Uterus (tissue), 2 donors: ENCODE measurements at regions not wholly inside any gene's neighbourhood (a gene's known extent, or its start where the extent isn't known, plus 50 kb on each side); places are given as distances from the start of the nearest gene placed in this dataset.

Experiments
- POLR2A ChIP-seq, 2 donors: fragments of 450-650 bp; IDR thresholded peaks; one replicate each; pipeline ENCODE4 v1.6.1; 2016; ENCODE audit warnings: antibody characterized with exemption in 2 of 2, mild to moderate bottlenecking in 1 of 2, moderate library complexity in 1 of 2
- TF ChIP-seq, protein P1 (sequence below), 4 experiments: fragments of 200-600 bp in 2 of 4; fragments of 450-650 bp in 2 of 4; sonication (generic) in 2 of 4; IDR thresholded peaks; one replicate each; pipeline ENCODE4 v1.5.1; 2016 to 2019; ENCODE audit warnings: antibody characterized with exemption in 4 of 4, mild to moderate bottlenecking in 2 of 4, moderate library complexity in 1 of 4

DNA sequence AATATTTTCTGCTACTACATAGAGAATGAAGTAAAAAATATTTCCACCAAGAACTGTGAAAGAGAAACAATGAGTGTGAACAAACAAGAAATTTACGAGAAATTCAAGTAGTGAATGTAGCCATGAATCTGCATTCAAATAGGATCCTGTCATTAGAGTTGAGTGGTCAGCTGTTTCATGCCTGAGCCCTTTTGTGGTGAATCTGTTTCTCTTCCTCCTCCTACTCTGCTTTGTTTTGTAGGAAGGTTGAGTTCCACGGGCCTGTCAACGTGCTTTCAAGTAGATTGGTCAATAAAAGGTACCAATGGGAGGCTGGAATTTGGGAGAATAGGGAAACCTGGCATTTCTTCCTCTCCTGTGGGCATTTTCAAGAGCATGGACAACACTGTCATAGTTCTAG, 1749.6 kb upstream of the FLRT2 start:
- TF ChIP-seq, protein P1, sequence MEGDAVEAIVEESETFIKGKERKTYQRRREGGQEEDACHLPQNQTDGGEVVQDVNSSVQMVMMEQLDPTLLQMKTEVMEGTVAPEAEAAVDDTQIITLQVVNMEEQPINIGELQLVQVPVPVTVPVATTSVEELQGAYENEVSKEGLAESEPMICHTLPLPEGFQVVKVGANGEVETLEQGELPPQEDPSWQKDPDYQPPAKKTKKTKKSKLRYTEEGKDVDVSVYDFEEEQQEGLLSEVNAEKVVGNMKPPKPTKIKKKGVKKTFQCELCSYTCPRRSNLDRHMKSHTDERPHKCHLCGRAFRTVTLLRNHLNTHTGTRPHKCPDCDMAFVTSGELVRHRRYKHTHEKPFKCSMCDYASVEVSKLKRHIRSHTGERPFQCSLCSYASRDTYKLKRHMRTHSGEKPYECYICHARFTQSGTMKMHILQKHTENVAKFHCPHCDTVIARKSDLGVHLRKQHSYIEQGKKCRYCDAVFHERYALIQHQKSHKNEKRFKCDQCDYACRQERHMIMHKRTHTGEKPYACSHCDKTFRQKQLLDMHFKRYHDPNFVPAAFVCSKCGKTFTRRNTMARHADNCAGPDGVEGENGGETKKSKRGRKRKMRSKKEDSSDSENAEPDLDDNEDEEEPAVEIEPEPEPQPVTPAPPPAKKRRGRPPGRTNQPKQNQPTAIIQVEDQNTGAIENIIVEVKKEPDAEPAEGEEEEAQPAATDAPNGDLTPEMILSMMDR (IDR thresholded peaks at IDR 0.05) = no peak
- no peak for TF ChIP-seq POLR2A (IDR thresholded peaks at IDR 0.05)
